Naive thymus-derived CD4-positive, alpha-beta T cell (primary cell): ENCODE measurements at regions not wholly inside any gene's neighbourhood (a gene's known extent, or its start where the extent isn't known, plus 50 kb on each side); places are given as distances from the start of the nearest gene placed in this dataset.

ENCODE experiments used
- ATAC-seq: fragments of 150-1000 bp; cut with Tn5 transposase; 2 replicates; pipeline ENCODE4 v1.10.0; 2021; ENCODE audit warnings: mild to moderate bottlenecking, moderate library complexity
- CTCF ChIA-PET: fragments of 350-600 bp; sonication (Branson Sonifier 250); formaldehyde crosslinking; loops from one replicate; lab custom pipeline; 2021; ENCODE audit warnings: antibody characterized with exemption; lab: Charles Lee
- POLR2A ChIA-PET: fragments of 350-600 bp; sonication (Branson Sonifier 250); formaldehyde crosslinking; loops from one replicate; lab custom pipeline; 2021; ENCODE audit warnings: antibody characterized with exemption, inconsistent platforms; lab: Charles Lee
- DNase-seq, 9 donors: peaks; one replicate each; pipeline versions ENCODE4 v3.0.0 to v3.0.0-alpha.2; 2020 to 2022; ENCODE audit warnings: mixed read lengths in 1 of 9
- H3K27ac ChIP-seq: one replicate; pipeline ENCODE4 v1.7.0; 2013; ENCODE audit warnings: mild to moderate bottlenecking, low read depth, low read length, moderate library complexity
- H3K27me3 ChIP-seq, 2 donors: one replicate each; pipeline ENCODE4 v1.7.0; 2013; ENCODE audit warnings: low read length in 2 of 2, mild to moderate bottlenecking in 2 of 2, moderate library complexity in 2 of 2; ENCODE audit not compliant: control insufficient read depth in 2 of 2, insufficient read depth in 2 of 2
- H3K36me3 ChIP-seq, 3 experiments: 1 replicate in 2 of 3; 2 replicates in 1 of 3; pipeline ENCODE4 v1.7.0; 2013; ENCODE audit warnings: low read length in 3 of 3, mild to moderate bottlenecking in 3 of 3, moderate library complexity in 1 of 3; ENCODE audit not compliant: insufficient read depth in 3 of 3, control insufficient read depth in 2 of 3
- H3K4me1 ChIP-seq, 2 donors: one replicate each; pipeline ENCODE4 v1.7.0; 2013; ENCODE audit warnings: low read length in 2 of 2, mild to moderate bottlenecking in 2 of 2, moderate library complexity in 1 of 2; ENCODE audit not compliant: control insufficient read depth in 2 of 2, insufficient read depth in 2 of 2
- H3K4me3 ChIP-seq: 2 replicates; pipeline ENCODE4 v1.7.0; 2013; ENCODE audit warnings: mild to moderate bottlenecking, low read length
- H3K9me3 ChIP-seq, 3 experiments: 1 replicate in 2 of 3; 2 replicates in 1 of 3; pipeline ENCODE4 v1.7.0; 2013; ENCODE audit warnings: low read length in 3 of 3; ENCODE audit not compliant: control insufficient read depth in 2 of 3
- H3K27ac Mint-ChIP-seq, 9 donors: one replicate each; pipeline ENCODE4 v1.8.0; 2020 to 2022; ENCODE audit warnings: mixed read lengths in 9 of 9, mild to moderate bottlenecking in 8 of 9, moderate library complexity in 5 of 9, inconsistent platforms in 2 of 9
- H3K27me3 Mint-ChIP-seq, 5 donors: one replicate each; pipeline ENCODE4 v1.8.0; 2021 to 2022; ENCODE audit warnings: mixed read lengths in 5 of 5, mild to moderate bottlenecking in 1 of 5
- H3K36me3 Mint-ChIP-seq, 5 donors: one replicate each; pipeline ENCODE4 v1.8.0; 2020 to 2022; ENCODE audit warnings: mixed read lengths in 5 of 5, mild to moderate bottlenecking in 3 of 5, inconsistent platforms in 1 of 5
- H3K4me1 Mint-ChIP-seq, 7 donors: one replicate each; pipeline ENCODE4 v1.8.0; 2020 to 2022; ENCODE audit warnings: mixed read lengths in 7 of 7, mild to moderate bottlenecking in 3 of 7, inconsistent platforms in 1 of 7
- H3K4me3 Mint-ChIP-seq, 10 donors: one replicate each; pipeline ENCODE4 v1.8.0; 2020 to 2022; ENCODE audit warnings: mild to moderate bottlenecking in 10 of 10, mixed read lengths in 10 of 10, moderate library complexity in 6 of 10, inconsistent platforms in 2 of 10
- H3K9me3 Mint-ChIP-seq, 11 donors: one replicate each; pipeline ENCODE4 v1.8.0; 2020 to 2022; ENCODE audit warnings: mixed read lengths in 11 of 11, mild to moderate bottlenecking in 4 of 11, inconsistent platforms in 1 of 11, moderate library complexity in 1 of 11
- intact Hi-C, 2 donors: fragments of 100-400 bp; cut with micrococcal nuclease; formaldehyde crosslinking; loops; one replicate each; pipeline ENCODE4 v1.15.1; 2023

DNA sequence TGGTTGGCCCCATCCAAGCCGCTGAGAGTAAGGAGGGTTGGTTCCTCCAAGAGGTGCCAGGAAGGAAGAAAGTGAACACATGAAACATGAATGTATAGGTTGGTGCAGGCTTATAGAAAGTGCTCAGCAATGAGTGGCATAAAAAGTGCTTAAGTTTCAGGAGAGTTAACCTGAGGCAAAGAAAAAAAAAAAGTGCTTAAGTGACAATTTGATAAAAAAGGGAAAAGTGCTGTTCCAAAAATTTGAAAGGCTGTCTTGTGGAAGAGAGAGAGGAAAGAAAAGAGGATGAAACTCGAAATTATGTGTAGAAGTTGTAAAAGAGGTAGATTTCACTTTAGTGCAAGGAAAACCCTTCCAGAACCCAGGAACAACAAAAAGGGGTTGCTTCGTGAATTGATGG lies 85.5 kb upstream of the MAP4K4 start:
- H3K36me3 ChIP-seq = no peaks in the 10 kb centered on the region
- no peaks in the 10 kb centered on the region for H3K4me1 ChIP-seq
- intact Hi-C loops = no loop called here
- POLR2A ChIA-PET = no interaction called here
- CTCF ChIA-PET = no interaction called here
- ATAC-seq = no peak
- no peaks in the 10 kb centered on the region for H3K27me3 ChIP-seq
- Mint-ChIP-seq H3K4me3 (no peak overlapping the region), H3K4me1 (peaks cover 0 to 12% (median 2%) of the 10 kb centered on the region in 7 donors), H3K36me3 (peaks cover 0 to 7% (median 0%) of the 10 kb centered on the region in 5 donors), H3K27ac (peak overlapping the region in 1 of 9 donors; percentile 3), H3K9me3 (peaks cover 0 to 9% (median 0%) of the 10 kb centered on the region in 11 donors), H3K27me3 (no peaks in the 10 kb centered on the region)
- no peak for DNase-seq
- no peaks in the 10 kb centered on the region for H3K9me3 ChIP-seq
- H3K27ac ChIP-seq = no peak overlapping the region
- no peak overlapping the region for H3K4me3 ChIP-seq

DNA sequence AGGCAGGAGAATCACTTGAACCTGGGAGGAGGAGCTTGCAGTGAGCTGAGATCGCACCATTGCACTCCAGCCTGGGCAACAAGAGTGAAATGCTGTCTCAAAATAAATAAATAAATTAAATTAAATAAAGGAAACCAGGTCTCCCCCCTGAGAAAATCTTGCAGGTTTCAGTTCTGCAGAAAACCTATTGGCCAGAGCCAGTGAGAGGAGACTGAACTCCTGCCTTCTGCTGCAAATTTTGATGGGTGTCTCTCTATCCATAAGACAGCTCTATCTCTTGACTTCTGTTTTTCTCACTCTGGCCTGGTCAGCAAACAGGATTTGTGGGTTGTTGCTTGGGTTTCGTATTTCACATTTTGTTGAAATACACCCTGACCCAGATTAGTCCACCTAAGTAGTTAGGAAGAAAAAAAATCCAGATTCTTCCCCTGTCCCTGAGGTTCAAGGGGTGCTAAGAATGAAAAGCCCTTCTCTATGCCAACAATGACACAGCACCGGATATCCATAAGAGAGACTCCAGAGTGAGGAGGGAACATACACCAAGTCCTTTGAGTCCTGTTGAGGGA lies 86.7 kb upstream of the MAP4K4 start:
- Histone ChIP-seq H3K36me3 (no peaks in the 10 kb centered on the region), H3K4me1 (no peaks in the 10 kb centered on the region), H3K27ac (no peak overlapping the region), H3K4me3 (no peak overlapping the region), H3K27me3 (no peaks in the 10 kb centered on the region), H3K9me3 (no peaks in the 10 kb centered on the region)
- intact Hi-C loops = no loop called here
- peaks cover 0 to 10% (median 4%) of the 10 kb centered on the region in 5 donors for H3K36me3 Mint-ChIP-seq
- ATAC-seq (no peak), DNase-seq (no peak)
- peaks cover 0 to 19% (median 2%) of the 10 kb centered on the region in 7 donors for H3K4me1 Mint-ChIP-seq
- H3K4me3 Mint-ChIP-seq = no peak overlapping the region
- ChIA-PET CTCF (interaction anchor here (0.8 kb wide), 1 partner anchor 108 kb away, joined by 4 read pairs; no protein-coding TSS in a partner anchor), POLR2A (no interaction called here)
- no peak overlapping the region for H3K27ac Mint-ChIP-seq
- peaks cover 0 to 6% (median 0%) of the 10 kb centered on the region in 5 donors for H3K27me3 Mint-ChIP-seq
- H3K9me3 Mint-ChIP-seq = peaks cover 0 to 13% (median 6%) of the 10 kb centered on the region in 11 donors

GRCh38 chr2:101609433-101609832 lies 88.1 kb upstream of the MAP4K4 start:
- Mint-ChIP-seq H3K9me3 (peaks cover 0 to 22% (median 6%) of the 10 kb centered on the region in 11 donors), H3K4me3 (no peak overlapping the region), H3K4me1 (peaks cover 0 to 20% (median 2%) of the 10 kb centered on the region in 7 donors), H3K27ac (no peak overlapping the region), H3K36me3 (peaks cover 0 to 10% (median 4%) of the 10 kb centered on the region in 5 donors), H3K27me3 (peaks cover 0 to 10% (median 0%) of the 10 kb centered on the region in 5 donors)
- Histone ChIP-seq H3K27ac (no peak overlapping the region), H3K27me3 (no peaks in the 10 kb centered on the region), H3K9me3 (no peaks in the 10 kb centered on the region), H3K4me1 (no peaks in the 10 kb centered on the region), H3K4me3 (no peak overlapping the region), H3K36me3 (no peaks in the 10 kb centered on the region)
- ChIA-PET CTCF (no interaction called here), POLR2A (interaction anchor here (0.7 kb wide), 1 partner anchor 12 kb away, joined by 4 read pairs; no protein-coding TSS in a partner anchor)
- intact Hi-C loops = no loop called here
- ATAC-seq = no peak
- no peak for DNase-seq

DNA sequence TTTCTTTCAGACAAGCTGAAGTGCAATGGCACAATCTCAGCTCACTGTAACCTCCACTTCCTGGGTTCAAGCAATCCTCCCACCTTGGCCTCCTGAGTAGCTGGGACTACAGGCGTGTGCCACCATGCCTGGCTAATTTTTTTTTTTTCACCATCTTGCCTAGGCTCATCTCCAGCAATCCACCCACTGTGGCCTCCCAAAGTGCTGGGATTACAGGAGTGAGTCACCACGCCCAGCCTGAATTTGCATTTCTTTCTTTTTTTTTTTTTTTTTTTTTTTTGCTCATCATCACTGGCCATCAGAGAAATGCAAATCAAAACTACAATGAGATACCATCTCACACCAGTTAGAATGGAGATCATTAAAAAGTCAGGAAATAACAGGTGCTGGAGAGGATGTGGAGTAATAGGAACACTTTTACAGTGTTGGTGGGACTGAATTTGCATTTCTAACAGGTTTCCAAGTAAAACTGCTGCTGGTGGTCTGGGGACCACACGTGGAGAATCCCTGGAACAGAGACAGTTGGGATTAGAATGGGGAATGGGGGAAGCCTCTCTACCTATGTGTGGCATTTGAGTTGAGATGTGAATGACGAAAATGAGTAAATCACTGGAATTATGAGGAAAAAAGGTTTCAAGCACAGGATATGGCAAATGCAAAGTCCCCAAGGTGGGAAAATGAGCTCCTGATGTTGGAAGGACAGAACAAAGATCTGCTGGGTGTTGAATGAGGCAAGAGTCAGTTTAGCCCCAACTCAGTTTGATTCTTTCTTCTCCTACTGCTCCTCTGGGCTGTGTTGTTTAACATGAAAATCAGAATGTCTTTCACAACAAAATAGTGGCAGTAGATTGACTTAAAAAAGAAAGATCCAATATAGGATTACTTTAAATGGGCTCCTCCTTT lies 88.8 kb upstream of the MAP4K4 start:
- H3K27me3 Mint-ChIP-seq = peaks cover 0 to 14% (median 0%) of the 10 kb centered on the region in 5 donors
- H3K27ac Mint-ChIP-seq = peak overlapping the region in 1 of 9 donors; percentile 76
- H3K27ac ChIP-seq = no peak overlapping the region
- H3K4me1 ChIP-seq = no peaks in the 10 kb centered on the region
- peaks cover 0 to 22% (median 6%) of the 10 kb centered on the region in 11 donors for H3K9me3 Mint-ChIP-seq
- ChIA-PET POLR2A (interaction anchor here (0.6 to 0.7 kb wide), 2 partner anchors 11 to 24 kb away, joined by 4 read pairs; no protein-coding TSS in a partner anchor), CTCF (interaction anchor here (1.0 kb wide), 1 partner anchor 14 kb away, joined by 3 read pairs; no protein-coding TSS in a partner anchor)
- H3K4me1 Mint-ChIP-seq = peaks cover 0 to 20% (median 2%) of the 10 kb centered on the region in 7 donors
- H3K4me3 ChIP-seq = no peak overlapping the region
- H3K27me3 ChIP-seq = no peaks in the 10 kb centered on the region
- ATAC-seq (no peak), DNase-seq (no peak)
- no peaks in the 10 kb centered on the region for H3K36me3 ChIP-seq
- H3K9me3 ChIP-seq = no peaks in the 10 kb centered on the region
- H3K36me3 Mint-ChIP-seq = peaks cover 0 to 10% (median 4%) of the 10 kb centered on the region in 5 donors
- intact Hi-C loops = no loop called here
- no peak overlapping the region for H3K4me3 Mint-ChIP-seq

DNA sequence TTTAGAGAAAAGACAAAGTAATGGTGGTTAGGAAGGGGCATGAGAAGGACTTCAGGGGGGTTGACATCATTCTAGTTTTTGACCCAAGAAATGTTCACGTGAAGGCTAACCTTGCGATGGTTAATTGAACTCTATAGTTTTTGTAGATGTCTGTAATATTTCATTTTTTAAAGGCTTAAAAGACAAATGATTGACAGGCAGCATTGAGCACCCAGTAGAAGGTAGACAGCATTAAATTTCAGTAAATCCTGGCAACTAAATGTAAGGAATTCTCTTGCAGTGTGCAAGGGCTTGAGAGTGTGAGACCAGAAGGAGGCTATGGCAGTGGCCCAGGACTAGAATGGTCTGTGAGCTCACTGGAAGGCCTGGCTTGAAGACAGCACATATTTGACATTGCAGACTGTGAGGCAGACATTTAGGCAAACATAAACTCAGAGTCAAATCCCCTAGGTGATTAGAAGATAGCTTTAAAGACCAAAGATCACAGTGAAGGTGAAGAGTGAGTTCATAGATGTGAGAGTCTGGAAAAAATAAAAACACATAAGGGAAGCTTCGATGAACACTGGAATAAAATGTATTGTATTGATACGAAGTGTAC lies 100.1 kb upstream of the MAP4K4 start:
- Mint-ChIP-seq H3K27me3 (no peaks in the 10 kb centered on the region), H3K27ac (peak overlapping the region in 1 of 9 donors; percentile 14), H3K9me3 (peaks cover 0 to 1% (median 0%) of the 10 kb centered on the region in 11 donors), H3K4me1 (peaks cover 3 to 28% (median 20%) of the 10 kb centered on the region in 7 donors), H3K4me3 (no peak overlapping the region), H3K36me3 (peaks cover 0 to 3% (median 0%) of the 10 kb centered on the region in 5 donors)
- intact Hi-C loops = no loop called here
- H3K4me3 ChIP-seq = no peak overlapping the region
- no peaks in the 10 kb centered on the region for H3K9me3 ChIP-seq
- DNase-seq (no peak), ATAC-seq (no peak)
- ChIA-PET CTCF (no interaction called here), POLR2A (interaction anchor here (0.6 to 1.3 kb wide), 2 partner anchors 12 to 474 kb away, joined by 3 to 4 read pairs; no protein-coding TSS in a partner anchor)
- H3K27ac ChIP-seq = no peak overlapping the region
- H3K27me3 ChIP-seq = no peaks in the 10 kb centered on the region
- H3K4me1 ChIP-seq = peaks cover 0 to 5% of the 10 kb centered on the region in 2 donors
- no peaks in the 10 kb centered on the region for H3K36me3 ChIP-seq

DNA sequence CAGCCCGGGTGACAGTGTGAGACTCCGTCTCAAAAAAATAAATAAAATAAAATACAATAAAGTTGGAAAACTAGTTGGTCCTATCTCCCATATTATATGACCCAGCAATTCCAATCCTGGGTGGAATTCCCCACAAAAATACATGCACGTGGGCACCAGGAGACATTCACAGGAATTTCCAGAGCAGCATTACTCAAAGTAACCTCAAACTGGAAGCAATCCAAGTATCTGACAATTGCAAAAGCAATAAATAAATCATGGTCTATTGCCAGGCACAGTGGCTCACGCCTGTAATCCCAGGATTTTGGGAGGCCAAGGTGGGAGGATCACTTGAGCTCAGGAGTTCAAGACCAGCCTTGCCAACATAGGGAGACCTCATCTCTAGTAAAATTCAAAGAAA lies 101.2 kb upstream of the MAP4K4 start:
- intact Hi-C loops = no loop called here
- ChIA-PET CTCF (no interaction called here), POLR2A (interaction anchor here (0.7 kb wide), 1 partner anchor 25 kb away, joined by 3 read pairs; no protein-coding TSS in a partner anchor)
- peaks cover 0 to 6% (median 0%) of the 10 kb centered on the region in 5 donors for H3K36me3 Mint-ChIP-seq
- H3K27me3 ChIP-seq = no peaks in the 10 kb centered on the region
- no peak overlapping the region for H3K27ac ChIP-seq
- H3K4me1 ChIP-seq = peaks cover 0 to 5% of the 10 kb centered on the region in 2 donors
- DNase-seq (no peak), ATAC-seq (no peak)
- no peak overlapping the region for H3K4me3 ChIP-seq
- no peaks in the 10 kb centered on the region for H3K36me3 ChIP-seq
- H3K9me3 Mint-ChIP-seq = peaks cover 0 to 6% (median 0%) of the 10 kb centered on the region in 11 donors
- no peak overlapping the region for H3K27ac Mint-ChIP-seq
- H3K4me3 Mint-ChIP-seq = no peak overlapping the region
- peaks cover 3 to 32% (median 20%) of the 10 kb centered on the region in 7 donors for H3K4me1 Mint-ChIP-seq
- H3K9me3 ChIP-seq = no peaks in the 10 kb centered on the region
- H3K27me3 Mint-ChIP-seq = peaks cover 0 to 3% (median 0%) of the 10 kb centered on the region in 5 donors
